Kidney (tissue), 13 donors: ENCODE measurements at regions not wholly inside any gene's neighbourhood (a gene's known extent, or its start where the extent isn't known, plus 50 kb on each side); places are given as distances from the start of the nearest gene placed in this dataset.
"Not testable (repeated sequence)": the region's sequence is repeated elsewhere in the genome, so short reads cannot be mapped to it uniquely, and the experiment has no call there.

ENCODE experiments used
- DNase-seq, 5 donors: peaks; one replicate each; pipeline ENCODE4 v3.0.0-alpha.2; 2013 to 2020
- FAIRE-seq: peaks from 2 replicates; lab custom pipeline; 2012; peaks lifted over from hg19 to GRCh38; lab: Jason Lieb, UNC
- H3K27ac ChIP-seq, 2 donors: one replicate each; pipeline ENCODE4 v1.7.0; 2013; ENCODE audit warnings: low read depth in 2 of 2, low read length in 2 of 2, inconsistent platforms in 1 of 2
- H3K27me3 ChIP-seq: one replicate; pipeline ENCODE4 v1.7.1; 2013; ENCODE audit warnings: low read length, inconsistent platforms; ENCODE audit not compliant: control insufficient read depth, insufficient read depth
- H3K36me3 ChIP-seq, 3 donors: one replicate each; pipeline versions ENCODE4 v1.7.0 to v1.7.1; 2013; ENCODE audit warnings: low read length in 3 of 3, control low read depth in 1 of 3, inconsistent platforms in 1 of 3; ENCODE audit not compliant: insufficient read depth in 3 of 3, control insufficient read depth in 2 of 3
- H3K4me1 ChIP-seq, 3 donors: one replicate each; pipeline versions ENCODE4 v1.7.0 to v1.7.1; 2013; ENCODE audit warnings: low read length in 3 of 3, inconsistent platforms in 1 of 3, low read depth in 1 of 3; ENCODE audit not compliant: control insufficient read depth in 2 of 3, insufficient read depth in 2 of 3
- H3K4me3 ChIP-seq, 3 donors: one replicate each; pipeline versions ENCODE4 v1.7.0 to v1.8.1; 2013; ENCODE audit warnings: low read length in 3 of 3, control low read depth in 1 of 3, inconsistent platforms in 1 of 3
- H3K9ac ChIP-seq, 3 donors: one replicate each; pipeline versions ENCODE4 v1.7.0 to v1.7.1; 2013; ENCODE audit warnings: low read length in 3 of 3, control low read depth in 1 of 3, inconsistent platforms in 1 of 3
- H3K9me3 ChIP-seq, 3 donors: one replicate each; pipeline versions ENCODE4 v1.7.0 to v1.7.1; 2013; ENCODE audit warnings: low read length in 3 of 3, control low read depth in 1 of 3, inconsistent platforms in 1 of 3; ENCODE audit not compliant: control insufficient read depth in 2 of 3, insufficient read depth in 1 of 3
- CTCF ChIP-seq: IDR thresholded peaks from 3 replicates; pipeline ENCODE4 v1.5.1; 2012; ENCODE audit warnings: mild to moderate bottlenecking, moderate library complexity, borderline replicate concordance; ENCODE audit not compliant: insufficient read depth; ENCODE audit errors: extremely low read depth
- intact Hi-C: fragments of 100-400 bp; cut with DNase I; formaldehyde crosslinking; loops from one replicate; pipeline ENCODE4 v1.11.1; 2022
- donor health status: control.
- donor health status: control.
- donor health status: control.
- donor health status: control.
- donor health status: control.
- donor health status: DM: yes; HTN: yes; CAD: no.
- donor health status: Normal renal cell carcinoma (clear cell type).

GRCh38 chrX:140132937-140133336 lies 167.6 kb upstream of the CXorf66 start:
- FAIRE-seq (no peak), DNase-seq (no peak)
- Histone ChIP-seq H3K27ac (no peak overlapping the region), H3K4me3 (no peak overlapping the region), H3K9ac (no peak overlapping the region), H3K4me1 (no peaks in the 10 kb centered on the region), H3K9me3 (no peaks in the 10 kb centered on the region), H3K36me3 (no peaks in the 10 kb centered on the region), H3K27me3 (no peaks in the 10 kb centered on the region)
- intact Hi-C loops = no loop called here
- TF ChIP-seq CTCF = no peak

GRCh38 chrX:140123446-140123845 lies 158.1 kb upstream of the CXorf66 start:
- FAIRE-seq = no peak

GRCh38 chrX:140114059-140114458 lies 148.7 kb upstream of the CXorf66 start:
- FAIRE-seq, intact Hi-C loops: not testable (repeated sequence)

More at GRCh38 chrX:140123446-140123845, 158.1 kb upstream of the CXorf66 start:
- Histone ChIP-seq H3K9me3 (no peaks in the 10 kb centered on the region), H3K27me3 (no peaks in the 10 kb centered on the region), H3K4me3 (no peak overlapping the region), H3K9ac (no peak overlapping the region), H3K4me1 (no peaks in the 10 kb centered on the region), H3K27ac (no peak overlapping the region), H3K36me3 (no peaks in the 10 kb centered on the region)
- DNase-seq = no peak
- no peak for TF ChIP-seq CTCF
- intact Hi-C loops = no loop called here

GRCh38 chrX:140110081-140110650 lies 144.8 kb upstream of the CXorf66 start:
- no peak for TF ChIP-seq CTCF
- H3K4me1 ChIP-seq = no peaks in the 10 kb centered on the region
- FAIRE-seq (peak; percentile 49), DNase-seq (no peak)
- intact Hi-C loops = no loop called here
- no peak overlapping the region for H3K27ac ChIP-seq
- H3K9me3 ChIP-seq = no peaks in the 10 kb centered on the region
- H3K4me3 ChIP-seq = no peak overlapping the region
- H3K36me3 ChIP-seq = no peaks in the 10 kb centered on the region
- no peak overlapping the region for H3K9ac ChIP-seq
- H3K27me3 ChIP-seq = no peaks in the 10 kb centered on the region

More at GRCh38 chrX:140114059-140114458, 148.7 kb upstream of the CXorf66 start:
- H3K36me3 ChIP-seq, H3K9me3 ChIP-seq, DNase-seq, H3K27me3 ChIP-seq, H3K4me3 ChIP-seq, H3K27ac ChIP-seq, H3K9ac ChIP-seq, H3K4me1 ChIP-seq: not testable (repeated sequence)
